ENCODE measurements at regions not wholly inside any gene's neighbourhood (a gene's known extent, or its start where the extent isn't known, plus 50 kb on each side); places are given as distances from the start of the nearest gene placed in this dataset.

DNA sequence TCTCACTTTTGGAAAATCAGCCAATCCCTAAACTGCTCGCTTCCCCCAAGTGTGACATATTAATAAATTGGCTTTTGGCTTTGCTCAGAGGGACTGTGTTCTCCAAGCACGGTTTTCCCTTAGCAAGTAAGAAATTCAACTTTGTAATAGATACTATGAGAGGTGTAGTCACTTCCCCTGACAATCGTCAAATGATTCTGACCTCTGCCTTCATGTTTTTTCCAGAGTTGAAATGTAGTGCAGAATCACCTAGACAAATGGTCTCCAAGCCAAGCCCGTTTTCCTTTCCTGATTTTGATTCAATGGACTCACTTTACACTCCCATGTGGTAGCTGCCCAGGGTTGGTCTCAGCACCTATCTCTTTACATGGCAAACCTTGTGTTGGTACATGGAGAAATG is 99.1 kb downstream of the ARL4A start:
- TF ChIP-seq, protein P1, sequence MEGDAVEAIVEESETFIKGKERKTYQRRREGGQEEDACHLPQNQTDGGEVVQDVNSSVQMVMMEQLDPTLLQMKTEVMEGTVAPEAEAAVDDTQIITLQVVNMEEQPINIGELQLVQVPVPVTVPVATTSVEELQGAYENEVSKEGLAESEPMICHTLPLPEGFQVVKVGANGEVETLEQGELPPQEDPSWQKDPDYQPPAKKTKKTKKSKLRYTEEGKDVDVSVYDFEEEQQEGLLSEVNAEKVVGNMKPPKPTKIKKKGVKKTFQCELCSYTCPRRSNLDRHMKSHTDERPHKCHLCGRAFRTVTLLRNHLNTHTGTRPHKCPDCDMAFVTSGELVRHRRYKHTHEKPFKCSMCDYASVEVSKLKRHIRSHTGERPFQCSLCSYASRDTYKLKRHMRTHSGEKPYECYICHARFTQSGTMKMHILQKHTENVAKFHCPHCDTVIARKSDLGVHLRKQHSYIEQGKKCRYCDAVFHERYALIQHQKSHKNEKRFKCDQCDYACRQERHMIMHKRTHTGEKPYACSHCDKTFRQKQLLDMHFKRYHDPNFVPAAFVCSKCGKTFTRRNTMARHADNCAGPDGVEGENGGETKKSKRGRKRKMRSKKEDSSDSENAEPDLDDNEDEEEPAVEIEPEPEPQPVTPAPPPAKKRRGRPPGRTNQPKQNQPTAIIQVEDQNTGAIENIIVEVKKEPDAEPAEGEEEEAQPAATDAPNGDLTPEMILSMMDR (IDR thresholded peaks at IDR 0.05; ENCODE audit: low read depth, low read length, missing input control): no peak
- TF ChIP-seq RAD21 (IDR thresholded peaks at IDR 0.05): no peak

Measured in liver (tissue), 3 donors.